ENCODE measurements at regions not wholly inside any gene's neighbourhood (a gene's known extent, or its start where the extent isn't known, plus 50 kb on each side); places are given as distances from the start of the nearest gene placed in this dataset.

- no peaks in the 10 kb centered on the region for H3K9me3 ChIP-seq (replicated peaks; ENCODE audit: control insufficient read depth, insufficient read depth, low read length)
- no peak overlapping the region for H3K4me2 ChIP-seq (ENCODE audit: insufficient read depth, low read length)
- no peaks in the 10 kb centered on the region for H3K9me1 ChIP-seq (replicated peaks; ENCODE audit: control insufficient read depth, extremely low read depth, insufficient read depth, low read length)
- no peak overlapping the region for H3K27ac ChIP-seq (ENCODE audit: insufficient read depth, low read depth, low read length)
- no peak overlapping the region for H2AFZ ChIP-seq (ENCODE audit: low read depth, low read length)
- TF ChIP-seq FOS (IDR thresholded peaks at IDR 0.05; ENCODE audit: borderline replicate concordance, insufficient read depth, low read length), result no peak
- TF ChIP-seq EZH2 (IDR thresholded peaks at IDR 0.05; ENCODE audit: borderline replicate concordance, low read depth, low read length, severe bottlenecking), result no peak
- TF ChIP-seq POLR2AphosphoS5 (IDR thresholded peaks at IDR 0.05; ENCODE audit: insufficient read depth, low read depth, low read length), result no peak
- no TSS peak for BruUV-seq (replicated peaks)
- intact Hi-C loops (cut with micrococcal nuclease), result no loop called here
- dilution Hi-C loops (cut with MboI; ENCODE audit: extremely low pct_ligation_motif_present, low sequenced_read_pairs), result no loop called here
- no peaks in the 10 kb centered on the region for H3K79me2 ChIP-seq (ENCODE audit: control insufficient read depth, insufficient read depth, low read length)
- H3K4me3 ChIP-seq (replicated peaks in 1 of 3; ENCODE audit: insufficient read depth in 1 of 3, low read depth in 1 of 3, low read length in 3 of 3), result no peak overlapping the region
- H3K36me3 ChIP-seq (ENCODE audit: control insufficient read depth in 2 of 2, extremely low read depth in 1 of 2, insufficient read depth in 2 of 2, low read length in 2 of 2), result no peaks in the 10 kb centered on the region
- no peaks in the 10 kb centered on the region for H3K27me3 ChIP-seq (ENCODE audit: control insufficient read depth in 2 of 2, insufficient read depth in 2 of 2, low read length in 2 of 2)
- H3K4me1 ChIP-seq (ENCODE audit: control insufficient read depth, extremely low read depth, insufficient read depth, low read length), result no peaks in the 10 kb centered on the region
- DNase-seq (ENCODE audit: low read depth, low spot score), result no peak
- no peak for FAIRE-seq
- H4K20me1 ChIP-seq (replicated peaks; ENCODE audit: control insufficient read depth, extremely low read depth, insufficient read depth, low read length), result no peaks in the 10 kb centered on the region
- H3K9ac ChIP-seq (replicated peaks; ENCODE audit: extremely low read depth, insufficient read depth, low read length), result no peak overlapping the region
- POLR2A ChIA-PET, result no interaction called here
- CTCF ChIA-PET, result no interaction called here
Measured at GRCh38 chr3:35257641-35258040, 381.7 kb upstream of the ARPP21 start.

GRCh38 chr3:35262406-35262805 is 376.9 kb upstream of the ARPP21 start:
- POLR2A ChIA-PET, result no interaction called here
- Histone ChIP-seq H3K4me3 (replicated peaks in 1 of 3; ENCODE audit: insufficient read depth in 1 of 3, low read depth in 1 of 3, low read length in 3 of 3) (no peak overlapping the region), H3K9me3 (replicated peaks; ENCODE audit: control insufficient read depth, insufficient read depth, low read length) (no peaks in the 10 kb centered on the region), H3K4me2 (ENCODE audit: insufficient read depth, low read length) (no peak overlapping the region), H3K27ac (ENCODE audit: insufficient read depth, low read depth, low read length) (no peak overlapping the region), H4K20me1 (replicated peaks; ENCODE audit: control insufficient read depth, extremely low read depth, insufficient read depth, low read length) (no peaks in the 10 kb centered on the region), H3K9ac (replicated peaks; ENCODE audit: extremely low read depth, insufficient read depth, low read length) (no peak overlapping the region), H3K9me1 (replicated peaks; ENCODE audit: control insufficient read depth, extremely low read depth, insufficient read depth, low read length) (no peaks in the 10 kb centered on the region), H3K27me3 (ENCODE audit: control insufficient read depth in 2 of 2, insufficient read depth in 2 of 2, low read length in 2 of 2) (no peaks in the 10 kb centered on the region), H3K4me1 (ENCODE audit: control insufficient read depth, extremely low read depth, insufficient read depth, low read length) (no peaks in the 10 kb centered on the region), H2AFZ (ENCODE audit: low read depth, low read length) (no peak overlapping the region), H3K79me2 (ENCODE audit: control insufficient read depth, insufficient read depth, low read length) (no peaks in the 10 kb centered on the region), H3K36me3 (ENCODE audit: control insufficient read depth in 2 of 2, extremely low read depth in 1 of 2, insufficient read depth in 2 of 2, low read length in 2 of 2) (no peaks in the 10 kb centered on the region)
- CTCF ChIA-PET, result interaction anchor here (1.2 kb wide), 1 partner anchor 44 kb away, joined by 3 read pairs; no protein-coding TSS in a partner anchor
- FAIRE-seq (no peak), DNase-seq (ENCODE audit: low read depth, low spot score) (no peak)
- TF ChIP-seq MAX (IDR thresholded peaks at IDR 0.05; ENCODE audit: insufficient read depth, insufficient read length), result no peak
- dilution Hi-C loops (cut with MboI; ENCODE audit: extremely low pct_ligation_motif_present, low sequenced_read_pairs), result no loop called here
- intact Hi-C loops (cut with micrococcal nuclease), result no loop called here
- no TSS peak for BruUV-seq (replicated peaks)

Measured in endothelial cell of umbilical vein (primary cell).